ENCODE measurements at regions not wholly inside any gene's neighbourhood (a gene's known extent, or its start where the extent isn't known, plus 50 kb on each side); places are given as distances from the start of the nearest gene placed in this dataset.
"Not testable (repeated sequence)": the region's sequence is repeated elsewhere in the genome, so short reads cannot be mapped to it uniquely, and the experiment has no call there.

DNA sequence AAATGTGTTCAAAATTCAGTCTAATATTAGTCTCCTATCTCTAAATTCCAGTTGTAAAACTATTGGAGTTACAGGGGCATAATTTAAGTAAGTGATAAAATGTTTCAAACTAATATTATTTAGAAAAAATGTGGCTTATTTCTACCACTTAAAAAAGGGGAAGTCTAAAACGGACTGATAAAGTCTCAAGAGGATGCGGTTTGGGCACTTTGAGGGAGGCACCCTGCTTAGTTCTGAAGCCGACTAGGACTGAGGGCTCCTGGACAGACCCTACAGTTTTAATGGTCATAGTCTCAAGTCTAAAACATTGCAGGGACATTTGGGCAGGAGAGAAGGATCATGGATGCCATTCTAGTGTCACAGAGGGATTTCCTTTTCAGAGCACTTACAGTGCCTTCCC lies 566.3 kb downstream of the NR2F2 start:
- no peak for DNase-seq (ENCODE audit: extremely low read depth in 1 of 11, low read depth in 9 of 11, low spot score in 4 of 11)

DNA sequence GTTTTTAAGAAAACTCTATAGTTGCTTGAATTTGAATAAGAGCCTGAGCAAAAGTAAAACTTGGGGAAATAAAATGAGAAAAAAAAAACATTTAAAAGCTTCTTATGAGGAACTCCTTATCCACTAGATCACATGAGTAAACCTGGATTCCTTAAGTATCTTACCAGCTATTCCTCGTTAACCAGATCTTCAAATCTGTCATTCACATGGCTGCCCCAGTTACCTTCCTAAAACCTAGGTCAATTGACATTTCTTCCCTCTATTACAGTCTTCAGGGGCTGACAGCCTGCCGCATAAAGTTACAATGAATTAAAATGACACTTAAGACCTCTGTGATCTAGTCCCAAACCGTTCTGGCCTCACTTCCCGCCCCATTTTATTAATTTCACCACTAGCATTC lies 583.6 kb downstream of the NR2F2 start:
- DNase-seq (ENCODE audit: extremely low read depth in 1 of 11, low read depth in 9 of 11, low spot score in 4 of 11) = no peak

DNA sequence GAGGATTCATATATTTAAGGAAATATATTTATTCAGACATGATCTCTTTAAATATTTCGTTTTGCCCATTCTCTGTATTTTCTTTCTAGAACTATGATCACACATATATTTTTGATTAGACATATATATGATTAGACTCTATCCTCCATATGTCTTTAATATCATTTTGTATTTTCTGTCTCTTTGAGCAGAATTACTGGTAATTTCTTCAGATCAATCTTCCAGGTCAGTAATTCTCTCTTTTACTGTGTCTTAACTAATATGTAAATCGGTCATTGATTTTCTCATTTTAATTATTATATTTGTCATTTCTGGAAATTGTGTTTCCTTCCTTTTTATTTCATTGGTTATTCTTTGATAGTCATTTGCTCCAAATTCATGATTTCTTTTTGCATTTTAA lies 586.2 kb downstream of the NR2F2 start:
- no peak for DNase-seq (ENCODE audit: extremely low read depth in 1 of 11, low read depth in 9 of 11, low spot score in 4 of 11)

DNA sequence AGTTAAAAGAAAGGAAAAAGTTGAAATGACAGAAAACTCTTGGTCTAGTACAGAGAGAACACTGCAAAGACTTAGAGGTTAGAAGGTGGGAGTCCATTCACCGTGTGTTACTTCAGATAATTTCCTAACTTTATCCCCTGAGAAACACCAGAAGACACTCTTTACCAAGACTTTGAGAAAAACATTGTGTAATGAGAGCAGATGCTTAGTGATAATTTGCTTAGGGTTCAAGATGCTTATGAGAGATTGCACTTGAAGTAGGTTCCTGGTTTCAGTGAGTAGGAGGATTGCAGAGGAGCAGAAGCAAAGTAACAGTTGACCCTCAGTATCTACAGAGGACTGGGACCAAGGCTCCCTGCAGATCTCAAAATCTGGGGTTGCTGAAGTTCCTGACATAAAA lies 594.1 kb downstream of the NR2F2 start:
- DNase-seq (ENCODE audit: extremely low read depth in 1 of 11, low read depth in 9 of 11, low spot score in 4 of 11) = no peak

DNA sequence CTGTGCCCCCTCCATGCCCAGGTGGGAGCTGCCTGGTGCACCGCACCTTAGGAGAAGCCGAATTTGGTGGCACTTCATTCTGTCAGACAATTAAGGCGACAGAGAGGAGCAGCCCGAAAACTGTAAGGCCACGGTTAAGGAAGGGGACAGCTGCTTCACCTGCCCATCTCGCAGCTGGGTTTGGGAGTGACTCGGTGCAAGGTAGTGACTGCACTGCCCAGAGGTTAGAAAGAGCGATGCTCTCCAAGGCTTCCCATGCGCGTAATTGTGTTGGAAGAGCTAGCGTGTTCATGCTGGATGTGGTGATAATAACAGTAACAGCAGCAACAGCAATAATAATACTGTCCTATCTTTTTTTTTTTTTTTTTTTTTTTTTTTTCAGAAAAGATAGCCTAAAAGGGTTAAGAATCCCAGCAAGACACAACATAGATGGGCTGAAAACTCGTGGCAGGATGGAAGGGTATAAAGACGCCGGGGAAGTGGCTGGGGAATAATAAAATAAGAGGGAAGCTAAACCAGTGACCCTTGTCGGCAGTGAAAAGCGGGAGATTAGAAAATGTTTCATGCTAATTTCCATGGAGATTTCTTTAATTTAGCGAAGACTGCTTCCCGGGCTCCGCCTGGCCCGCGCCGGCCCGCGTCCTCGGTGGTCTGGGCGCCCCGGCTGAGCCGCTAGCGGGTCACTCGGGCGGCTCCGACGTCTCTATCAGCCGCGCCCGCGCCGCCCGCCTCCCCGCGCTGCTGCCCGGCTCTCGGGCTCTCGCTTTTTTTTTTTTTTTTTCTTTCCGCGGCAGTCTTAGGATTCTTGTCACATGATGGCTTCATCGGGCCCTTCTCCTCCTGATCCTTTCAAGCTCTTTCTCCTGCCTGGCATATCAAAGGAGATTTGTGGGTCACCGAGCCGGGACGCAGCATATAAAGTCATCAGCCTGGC lies 617.1 kb downstream of the NR2F2 start:
- DNase-seq (ENCODE audit: extremely low read depth in 1 of 11, low read depth in 9 of 11, low spot score in 4 of 11) = peak in 9 of 11 donors; percentile 16 to 47 (median 40)

DNA sequence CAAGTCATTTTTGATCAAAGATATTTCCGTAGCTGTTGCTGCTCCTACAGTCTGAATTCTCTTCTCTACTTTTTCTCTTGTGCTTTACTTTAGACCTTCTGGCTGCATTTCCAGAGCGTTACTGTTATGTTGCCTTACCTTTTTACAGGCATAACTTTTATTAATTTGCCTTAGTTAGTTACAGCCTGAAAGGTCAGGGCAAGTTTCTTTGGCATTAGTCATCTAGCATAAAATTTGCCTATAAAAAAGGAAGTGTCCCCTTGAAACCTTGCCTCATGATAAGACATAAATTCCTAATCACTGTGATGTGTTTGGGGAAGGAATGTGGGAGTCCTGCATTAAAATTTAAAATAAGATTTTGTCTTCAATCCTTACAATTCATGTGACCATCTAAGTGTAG lies 618.5 kb downstream of the NR2F2 start:
- DNase-seq (ENCODE audit: extremely low read depth in 1 of 11, low read depth in 9 of 11, low spot score in 4 of 11) = no peak

DNA sequence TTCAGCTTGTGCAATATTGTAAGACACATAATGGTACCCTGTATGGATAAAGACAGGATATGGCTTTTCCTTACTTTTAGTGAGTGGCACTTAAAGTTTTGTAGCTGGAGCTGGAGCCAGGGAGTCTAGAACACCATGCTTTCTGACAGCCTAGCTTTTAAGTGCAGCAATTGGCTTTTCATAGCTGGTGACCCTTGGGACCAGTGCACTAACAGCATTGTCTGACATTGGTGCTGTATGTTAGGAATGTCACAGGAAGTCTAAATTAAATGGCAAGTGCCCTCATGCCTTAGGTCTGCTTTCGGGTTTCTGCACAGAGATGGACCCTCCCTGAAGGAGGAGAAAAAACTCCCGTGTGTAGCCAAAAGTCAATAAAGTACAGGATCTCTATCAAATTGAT lies 628.2 kb downstream of the NR2F2 start:
- no peak for DNase-seq (ENCODE audit: extremely low read depth in 1 of 11, low read depth in 9 of 11, low spot score in 4 of 11)

DNA sequence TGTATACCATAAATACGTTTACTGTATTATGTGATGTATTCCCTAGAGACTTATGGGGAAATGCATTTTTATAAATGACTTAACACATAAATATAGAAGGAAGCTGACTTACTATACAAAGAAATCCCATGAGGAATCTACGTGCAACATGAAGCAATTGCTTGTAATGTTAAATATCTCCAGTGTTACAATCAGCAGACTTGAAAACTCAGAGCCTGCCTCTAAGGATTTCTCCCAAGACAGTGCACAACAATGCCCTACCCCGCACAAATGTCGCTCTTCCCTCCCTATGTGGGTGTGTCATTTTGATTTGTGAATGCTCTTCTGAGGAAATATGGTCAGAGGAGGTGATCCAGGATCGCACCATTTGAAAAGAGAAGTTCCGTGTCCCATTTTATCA lies 629.0 kb downstream of the NR2F2 start:
- no peak for DNase-seq (ENCODE audit: extremely low read depth in 1 of 11, low read depth in 9 of 11, low spot score in 4 of 11)

DNA sequence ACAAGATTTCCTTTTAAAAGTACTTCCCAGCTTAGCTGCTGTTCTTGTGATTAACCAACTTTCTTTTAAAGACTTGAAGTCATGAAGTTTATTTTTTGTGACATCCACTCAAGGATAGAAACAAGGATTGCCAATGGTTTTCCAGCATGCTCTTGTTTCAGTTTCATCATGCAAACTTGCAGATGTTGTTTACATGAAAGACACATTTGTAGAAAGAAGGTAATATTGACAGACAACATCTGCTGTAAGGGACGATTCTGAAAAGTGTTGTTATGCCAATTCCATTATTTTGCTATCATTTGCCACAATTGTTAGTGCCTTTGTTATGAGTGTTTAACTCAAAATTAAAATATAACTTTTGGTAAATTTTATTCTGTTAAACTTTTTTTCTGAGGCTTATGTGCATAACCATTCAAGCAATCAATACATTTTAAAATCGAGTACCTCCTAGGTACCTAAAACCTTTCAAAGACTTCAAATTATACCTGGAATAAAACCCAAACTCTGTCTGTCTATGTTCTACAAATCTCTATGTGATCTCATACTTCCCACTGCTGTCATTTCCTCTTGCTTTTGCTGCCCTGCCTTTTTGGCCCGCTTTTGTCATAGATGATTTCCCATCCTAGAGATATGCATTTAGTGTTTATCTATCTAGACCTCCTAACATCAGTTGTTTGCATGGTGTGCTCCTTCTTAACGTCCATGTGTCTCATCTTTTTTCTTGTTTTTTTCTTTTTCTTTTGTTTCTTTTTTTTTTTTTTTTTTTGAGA lies 630.4 kb downstream of the NR2F2 start:
- no peak for DNase-seq (ENCODE audit: extremely low read depth in 1 of 11, low read depth in 9 of 11, low spot score in 4 of 11)

DNA sequence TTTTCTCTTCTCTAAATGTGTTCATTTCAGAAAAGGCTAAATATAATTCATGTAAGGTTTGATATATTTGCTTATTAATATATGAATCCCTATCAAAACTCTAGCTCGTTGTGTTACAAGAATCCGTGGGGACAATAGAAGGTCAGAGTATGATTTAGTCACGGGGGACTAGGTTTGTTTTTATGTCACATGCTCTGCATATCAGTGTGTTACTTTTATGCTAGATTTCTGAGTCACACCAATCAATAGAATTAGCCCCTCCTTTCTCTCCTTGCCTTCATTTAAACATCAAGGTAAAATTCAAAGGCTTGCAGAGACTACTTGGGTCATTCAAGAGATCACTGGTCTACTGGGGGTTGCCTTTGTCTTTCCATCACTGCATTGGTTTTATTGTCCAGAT lies 636.1 kb downstream of the NR2F2 start:
- DNase-seq (ENCODE audit: extremely low read depth in 1 of 11, low read depth in 9 of 11, low spot score in 4 of 11) = no peak

DNA sequence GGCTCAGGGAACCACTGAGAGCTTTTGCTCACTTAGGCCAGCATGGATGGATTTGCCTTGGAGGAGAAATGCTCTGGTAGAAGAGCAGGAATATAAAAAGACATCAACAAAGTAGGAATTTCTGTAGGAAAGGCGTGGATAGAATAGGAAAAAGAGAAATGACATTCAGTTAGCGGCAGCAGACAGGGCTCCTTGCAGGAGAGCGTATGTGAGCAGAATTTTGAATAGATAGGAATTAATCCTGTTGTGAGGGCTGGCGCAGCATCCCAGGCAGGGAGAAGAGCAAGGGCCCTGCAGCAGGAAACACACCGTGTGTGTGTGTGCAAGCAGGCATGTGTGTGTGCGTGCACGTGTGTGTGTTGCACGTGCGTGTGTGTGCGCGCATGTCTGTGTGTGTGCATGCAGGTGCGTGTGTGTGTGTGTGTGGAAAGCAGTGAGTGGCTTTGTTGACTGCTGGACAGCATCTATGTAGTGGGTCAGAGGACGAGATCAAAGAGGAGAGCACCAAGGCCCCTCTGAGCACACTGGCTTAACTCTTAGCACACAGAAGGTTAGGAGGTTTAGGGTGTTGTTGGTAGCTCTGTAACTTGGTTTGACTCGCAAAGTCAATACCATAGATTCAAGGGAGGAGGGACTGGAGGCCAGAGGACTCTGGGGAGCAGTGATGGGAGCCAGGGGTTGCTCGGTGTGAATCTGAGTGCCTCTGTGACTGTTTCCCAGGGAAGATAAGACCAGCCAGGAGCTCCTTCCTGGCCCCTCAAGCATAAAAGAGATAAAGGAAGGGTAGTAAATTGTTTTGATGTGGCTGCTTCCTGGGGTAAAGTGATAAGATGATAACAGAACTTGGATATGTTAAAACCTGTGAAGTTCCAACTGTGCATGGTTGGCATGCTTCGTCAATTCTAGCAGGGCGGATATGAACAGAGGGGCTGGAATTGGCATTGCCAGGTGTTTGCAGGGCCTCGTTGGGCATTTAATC lies 639.5 kb downstream of the NR2F2 start:
- DNase-seq (ENCODE audit: extremely low read depth in 1 of 11, low read depth in 9 of 11, low spot score in 4 of 11) = no peak

DNA sequence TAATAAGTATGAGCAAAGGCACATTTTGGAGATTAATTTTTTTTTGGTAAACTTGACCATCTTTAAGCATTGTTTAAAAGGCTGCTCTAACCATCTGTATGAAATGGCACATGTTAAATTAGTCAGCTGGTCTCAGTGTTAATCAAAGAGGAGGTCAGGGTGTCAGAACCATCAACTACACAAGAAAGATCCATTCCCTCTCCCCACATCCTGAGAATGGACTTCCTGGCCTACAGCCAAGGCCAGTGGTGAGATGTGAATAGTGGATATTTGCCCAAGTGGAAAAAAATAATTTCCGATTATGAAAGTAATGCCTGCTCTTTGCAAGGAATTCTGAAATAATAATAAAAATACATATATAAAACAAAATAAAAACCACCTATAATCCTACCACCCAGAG lies 641.7 kb downstream of the NR2F2 start:
- DNase-seq (ENCODE audit: extremely low read depth in 1 of 11, low read depth in 9 of 11, low spot score in 4 of 11) = no peak

DNA sequence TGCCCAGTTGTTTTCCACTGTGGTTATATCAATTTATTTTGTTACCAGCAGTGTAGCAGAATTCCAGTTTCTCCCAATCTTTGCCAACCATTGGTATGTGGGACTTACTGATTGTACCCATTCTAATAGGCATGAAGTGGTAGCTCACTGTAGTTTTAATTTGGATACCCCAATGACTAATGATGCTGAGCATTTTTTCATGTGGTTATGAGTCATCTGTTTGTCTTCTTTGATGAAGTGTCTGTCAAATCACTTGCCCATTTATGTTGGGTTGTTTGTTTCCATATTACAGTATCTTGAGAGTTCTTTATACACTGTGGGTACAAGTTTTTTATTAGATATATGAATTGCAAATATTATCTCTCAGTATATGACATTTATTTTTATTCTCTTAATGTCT lies 644.3 kb downstream of the NR2F2 start:
- DNase-seq (ENCODE audit: extremely low read depth in 1 of 11, low read depth in 9 of 11, low spot score in 4 of 11) = no peak

DNA sequence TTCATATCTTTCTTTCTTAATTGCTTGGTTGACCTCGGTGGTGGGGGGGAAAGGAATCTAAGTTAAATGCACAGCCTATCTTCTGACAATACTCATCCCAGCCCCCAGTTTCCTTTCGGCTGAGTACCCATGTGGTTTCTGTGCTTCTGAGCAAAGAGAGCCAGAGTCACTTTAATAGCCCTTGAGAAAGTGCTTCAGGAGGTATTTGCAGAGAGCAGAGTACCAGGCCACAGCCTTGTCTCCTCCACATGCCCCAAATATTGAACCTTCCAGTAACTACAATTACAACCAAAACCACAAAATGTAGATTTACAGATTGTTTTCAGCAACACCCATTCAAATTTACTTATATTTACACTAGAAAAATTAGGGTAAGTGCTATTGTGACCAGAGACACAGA lies 647.4 kb downstream of the NR2F2 start:
- DNase-seq (ENCODE audit: extremely low read depth in 1 of 11, low read depth in 9 of 11, low spot score in 4 of 11) = no peak

DNA sequence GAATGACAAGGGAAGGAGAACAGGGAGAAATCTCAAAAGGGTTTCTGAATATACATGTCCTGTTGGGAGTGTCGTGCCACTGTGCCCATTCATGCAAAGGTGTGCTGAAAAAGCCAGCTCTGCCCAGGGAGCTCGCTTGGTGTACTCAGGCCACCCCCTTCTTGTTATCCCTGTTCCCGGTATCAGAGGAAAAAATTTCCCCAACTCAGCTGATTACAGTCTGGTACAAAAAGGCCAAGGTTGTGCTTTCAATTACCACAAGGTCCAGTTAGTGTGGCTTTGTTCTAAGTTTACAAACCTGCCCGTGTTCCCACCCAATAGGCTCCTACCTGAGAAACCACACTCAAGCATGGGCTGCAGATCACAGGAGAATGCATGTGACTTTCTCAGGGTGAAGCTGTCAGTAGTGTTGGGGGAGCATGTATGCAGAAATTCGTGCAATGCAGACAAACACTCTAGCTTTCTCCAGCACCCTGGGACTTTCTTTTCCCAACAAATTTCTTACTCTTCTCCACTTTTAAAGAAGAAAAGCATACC lies 648.5 kb downstream of the NR2F2 start:
- no peak for DNase-seq (ENCODE audit: extremely low read depth in 1 of 11, low read depth in 9 of 11, low spot score in 4 of 11)

DNA sequence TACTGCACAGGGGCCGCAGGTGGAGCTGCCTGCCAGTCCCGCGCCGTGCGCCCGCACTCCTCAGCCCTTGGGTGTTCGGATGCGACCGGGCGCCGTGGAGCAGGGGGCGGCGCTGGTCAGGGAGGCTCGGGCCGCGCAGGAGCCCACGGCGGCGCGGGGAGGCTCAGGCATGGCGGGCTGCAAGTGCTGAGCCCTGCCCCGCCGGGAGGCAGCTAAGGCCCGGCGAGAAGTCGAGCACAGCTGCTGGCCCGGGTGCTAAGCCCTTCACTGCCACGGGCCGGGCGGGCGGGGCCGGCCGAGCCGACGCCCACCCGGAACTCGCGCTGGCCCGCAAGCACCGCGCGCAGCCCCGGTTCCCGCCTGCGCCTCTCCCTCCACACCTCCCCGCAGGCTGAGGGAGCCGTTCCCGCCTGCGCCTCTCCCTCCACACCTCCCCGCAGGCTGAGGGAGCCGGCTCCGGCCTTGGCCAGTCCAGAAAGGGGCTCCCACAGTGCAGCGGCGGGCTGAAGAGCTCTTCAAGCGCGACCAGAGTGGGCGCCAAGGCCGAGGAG lies 653.7 kb downstream of the NR2F2 start:
- DNase-seq (ENCODE audit: extremely low read depth in 1 of 11, low read depth in 9 of 11, low spot score in 4 of 11) = not testable (repeated sequence)

DNA sequence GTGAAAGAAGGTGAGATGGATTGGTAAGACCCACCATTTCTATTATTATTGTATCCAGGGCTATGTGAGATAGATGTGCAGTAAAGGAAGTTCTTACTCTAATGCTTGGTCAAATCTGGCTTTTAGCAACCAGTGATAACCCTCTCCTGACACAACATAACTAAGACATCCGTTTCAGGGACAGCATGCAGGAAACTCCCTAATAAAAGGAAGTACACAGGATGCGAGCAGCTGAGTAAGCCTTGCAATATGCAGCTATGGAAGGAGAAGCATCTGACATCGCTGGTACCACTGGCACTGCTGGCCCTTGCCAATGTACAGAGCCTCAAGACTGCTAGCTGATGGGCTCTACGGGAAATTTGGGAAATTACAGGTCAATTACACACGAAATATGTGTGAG lies 662.3 kb downstream of the NR2F2 start:
- no peak for DNase-seq (ENCODE audit: extremely low read depth in 1 of 11, low read depth in 9 of 11, low spot score in 4 of 11)

DNA sequence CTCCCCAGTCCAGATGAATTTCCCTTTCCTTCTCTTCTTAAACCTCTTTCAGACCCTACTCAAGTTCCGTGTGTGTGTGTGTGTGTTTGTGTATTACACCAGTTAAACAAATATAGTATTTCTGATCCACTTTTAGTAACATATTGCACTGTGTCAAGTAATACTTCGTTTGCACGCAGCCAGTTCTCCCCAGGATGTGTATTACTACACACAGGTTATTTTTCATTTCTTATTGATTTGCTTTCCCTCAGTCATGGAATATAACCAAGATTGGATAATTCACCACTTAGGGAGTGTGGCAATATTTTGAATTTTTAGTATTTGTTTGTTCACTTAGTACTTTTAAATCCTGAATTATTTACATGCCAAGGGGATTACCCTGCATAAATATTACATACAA lies 667.0 kb downstream of the NR2F2 start:
- DNase-seq (ENCODE audit: extremely low read depth in 1 of 11, low read depth in 9 of 11, low spot score in 4 of 11) = no peak

DNA sequence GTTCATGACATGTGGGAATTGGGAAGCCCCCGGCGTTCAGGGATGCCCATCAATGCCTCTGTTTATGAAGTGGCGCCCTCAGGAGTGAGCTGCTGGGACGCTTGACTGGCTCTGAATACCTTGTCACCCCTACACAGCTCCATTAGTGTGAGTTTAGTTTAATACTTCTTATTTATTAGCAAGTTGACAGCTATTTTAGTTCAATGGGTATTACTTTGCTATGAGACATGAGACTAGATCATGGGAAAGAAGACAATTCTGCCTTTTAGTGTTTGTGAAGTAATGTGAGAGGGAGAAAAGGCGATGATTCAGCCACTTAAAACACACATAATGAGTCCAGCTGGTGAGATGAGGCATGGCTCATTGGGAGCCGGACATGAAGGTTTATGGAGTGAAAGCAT lies 678.5 kb downstream of the NR2F2 start:
- peak; percentile 20 to 84 (median 56) for DNase-seq (ENCODE audit: extremely low read depth in 1 of 11, low read depth in 9 of 11, low spot score in 4 of 11)

Data from renal cortex interstitium (tissue), 11 donors.